Lower leg skin (tissue), 4 donors: ENCODE measurements at regions not wholly inside any gene's neighbourhood (a gene's known extent, or its start where the extent isn't known, plus 50 kb on each side); places are given as distances from the start of the nearest gene placed in this dataset.

Experiments
- DNase-seq, 2 donors: peaks; one replicate each; pipeline ENCODE4 v3.0.0-alpha.2; 2019; ENCODE audit warnings: low spot score in 2 of 2
- H3K4me3 ChIP-seq: fragments of 200-600 bp; sonication (generic); 2 replicates; pipeline ENCODE4 v1.5.1; 2017; ENCODE audit warnings: mild to moderate bottlenecking, low read depth; ENCODE audit not compliant: poor library complexity, severe bottlenecking
- CTCF ChIP-seq, 3 donors: fragments of 450-650 bp; IDR thresholded peaks; one replicate each; pipeline ENCODE4 v1.5.1; 2016; ENCODE audit warnings: antibody characterized with exemption in 3 of 3, mild to moderate bottlenecking in 3 of 3, moderate library complexity in 2 of 3
- POLR2A ChIP-seq, 2 donors: fragments of 450-650 bp; IDR thresholded peaks; one replicate each; pipeline ENCODE4 v1.6.1; 2016 to 2017; ENCODE audit warnings: antibody characterized with exemption in 2 of 2, mild to moderate bottlenecking in 1 of 2, moderate library complexity in 1 of 2
- WGBS, 2 donors: methylation state at CpG; one replicate each; pipeline ENCODE4 v1.1.5; 2018; 5-methylcytosine and 5-hydroxymethylcytosine counted together
- intact Hi-C: fragments of 100-400 bp; cut with DNase I; formaldehyde crosslinking; loops from one replicate; pipeline ENCODE4 v1.15.0; 2023; ENCODE audit warnings: low total_unique reads

- 80% methylated on average over 2 of the region's 2 CpGs for WGBS, 2 donors
- DNase-seq, result no peak
These were observed 280.4 kb downstream of the RAP2B start for GRCh38 chr3:153442386-153442785.

DNA sequence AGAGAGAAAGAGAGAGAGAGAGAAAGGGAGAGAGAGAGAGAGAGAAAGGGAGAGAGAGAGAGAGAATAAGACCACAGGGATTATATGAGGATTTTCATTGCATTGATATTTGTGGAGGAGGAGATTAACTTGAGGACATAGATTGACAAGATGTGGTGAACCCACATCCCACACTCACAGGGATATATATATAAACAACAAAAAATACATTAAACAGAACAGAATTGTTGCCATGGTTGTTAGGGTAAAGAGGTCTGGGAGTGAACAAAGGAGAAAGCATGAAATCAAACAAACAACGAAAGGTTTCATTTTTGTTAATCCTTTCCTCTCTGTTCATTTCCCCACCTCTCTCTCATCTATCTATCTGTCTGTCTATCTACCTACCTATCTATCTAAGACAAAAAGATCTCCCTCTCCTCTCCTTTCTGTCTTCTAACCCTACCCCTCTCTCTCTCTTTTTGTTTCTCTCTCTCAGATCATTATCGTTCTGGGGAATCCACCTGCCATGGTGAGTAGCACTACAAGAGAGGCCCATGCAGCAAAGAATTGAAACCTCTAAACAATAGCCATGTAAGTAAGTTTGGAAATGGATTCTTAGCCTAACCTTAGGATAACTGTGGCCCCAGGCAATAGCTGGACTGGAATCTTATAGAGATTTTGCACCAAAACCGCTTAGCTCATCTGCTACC is 280.9 kb downstream of the RAP2B start:
- WGBS, 2 donors, result 90 to 99% methylated on average over 3 of the region's 3 CpGs
- DNase-seq, result no peak
- intact Hi-C loops, result loop anchor here (5.0 kb wide), 1 partner anchor 576 kb away; no protein-coding TSS in a partner anchor
- TF ChIP-seq POLR2A (IDR thresholded peaks at IDR 0.05), result no peak
- no peak overlapping the region for H3K4me3 ChIP-seq

More at GRCh38 chr3:153442386-153442785, 280.4 kb downstream of the RAP2B start:
- no peak overlapping the region for H3K4me3 ChIP-seq
- TF ChIP-seq POLR2A (IDR thresholded peaks at IDR 0.05) (no peak), CTCF (IDR thresholded peaks at IDR 0.05) (no peak)
- intact Hi-C loops, result loop anchor here (5.0 kb wide), 1 partner anchor 575 kb away; no protein-coding TSS in a partner anchor

DNA sequence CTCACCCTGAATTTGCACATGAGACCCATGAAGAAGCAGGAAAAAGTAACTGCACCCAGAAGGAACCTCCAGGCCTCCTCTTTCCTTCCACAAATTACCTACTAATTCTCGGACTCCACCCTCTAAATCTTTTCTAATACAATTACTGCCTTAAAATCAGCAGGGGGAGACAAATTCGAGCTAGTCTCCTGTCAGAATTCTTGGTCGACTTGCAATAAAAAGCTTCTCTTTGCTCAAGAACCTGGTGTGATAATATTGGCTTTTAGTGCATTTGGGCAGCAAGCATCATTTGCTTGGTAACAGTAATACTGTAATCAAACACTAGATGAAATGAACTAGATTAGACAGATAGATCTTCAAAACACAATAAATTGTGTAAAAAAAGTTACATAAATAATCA is 281.9 kb downstream of the RAP2B start:
- H3K4me3 ChIP-seq, result no peak overlapping the region
- 59 to 67% methylated on average over 3 of the region's 3 CpGs for WGBS, 2 donors
- no peak for DNase-seq
- no peak for TF ChIP-seq POLR2A (IDR thresholded peaks at IDR 0.05)
- TF ChIP-seq CTCF (IDR thresholded peaks at IDR 0.05), result no peak
- intact Hi-C loops, result loop anchor here (5.0 kb wide), 1 partner anchor 577 kb away; no protein-coding TSS in a partner anchor

GRCh38 chr3:153445817-153446216 is 283.8 kb downstream of the RAP2B start:
- no peak overlapping the region for H3K4me3 ChIP-seq
- no peak for TF ChIP-seq CTCF (IDR thresholded peaks at IDR 0.05)
- TF ChIP-seq POLR2A (IDR thresholded peaks at IDR 0.05), result no peak
- DNase-seq, result no peak
- intact Hi-C loops, result no loop called here
- WGBS, 2 donors, result 57 to 58% methylated on average over 2 of the region's 2 CpGs

- DNase-seq, result no peak
- TF ChIP-seq POLR2A (IDR thresholded peaks at IDR 0.05) (no peak), CTCF (IDR thresholded peaks at IDR 0.05) (no peak)
- 59 to 71% methylated on average over 5 of the region's 5 CpGs for WGBS, 2 donors
- H3K4me3 ChIP-seq, result no peak overlapping the region
- intact Hi-C loops, result no loop called here
These were observed 286.3 kb downstream of the RAP2B start for GRCh38 chr3:153448151-153448829.

GRCh38 chr3:153456833-153457545 is 295.0 kb downstream of the RAP2B start:
- DNase-seq, result no peak
- TF ChIP-seq CTCF (IDR thresholded peaks at IDR 0.05) (no peak), POLR2A (IDR thresholded peaks at IDR 0.05) (no peak)
- 61 to 64% methylated on average over 2 of the region's 2 CpGs for WGBS, 2 donors
- intact Hi-C loops, result no loop called here
- no peak overlapping the region for H3K4me3 ChIP-seq
